ENCODE measurements at regions not wholly inside any gene's neighbourhood (a gene's known extent, or its start where the extent isn't known, plus 50 kb on each side); places are given as distances from the start of the nearest gene placed in this dataset.

- TF ChIP-seq CTCF (IDR thresholded peaks at IDR 0.05; ENCODE audit: low read depth, low read length, missing input control) (no peak), FOXA1 (IDR thresholded peaks at IDR 0.05) (no peak), EGR1 (IDR thresholded peaks at IDR 0.05; ENCODE audit: low read depth in 2 of 2) (no peak), YY1 (IDR thresholded peaks at IDR 0.05) (no peak), TAF1 (conservative IDR thresholded peaks at IDR 0.05) (no peak), HNF4G (IDR thresholded peaks at IDR 0.05) (no peak)
- TF ChIP-seq, protein P1, sequence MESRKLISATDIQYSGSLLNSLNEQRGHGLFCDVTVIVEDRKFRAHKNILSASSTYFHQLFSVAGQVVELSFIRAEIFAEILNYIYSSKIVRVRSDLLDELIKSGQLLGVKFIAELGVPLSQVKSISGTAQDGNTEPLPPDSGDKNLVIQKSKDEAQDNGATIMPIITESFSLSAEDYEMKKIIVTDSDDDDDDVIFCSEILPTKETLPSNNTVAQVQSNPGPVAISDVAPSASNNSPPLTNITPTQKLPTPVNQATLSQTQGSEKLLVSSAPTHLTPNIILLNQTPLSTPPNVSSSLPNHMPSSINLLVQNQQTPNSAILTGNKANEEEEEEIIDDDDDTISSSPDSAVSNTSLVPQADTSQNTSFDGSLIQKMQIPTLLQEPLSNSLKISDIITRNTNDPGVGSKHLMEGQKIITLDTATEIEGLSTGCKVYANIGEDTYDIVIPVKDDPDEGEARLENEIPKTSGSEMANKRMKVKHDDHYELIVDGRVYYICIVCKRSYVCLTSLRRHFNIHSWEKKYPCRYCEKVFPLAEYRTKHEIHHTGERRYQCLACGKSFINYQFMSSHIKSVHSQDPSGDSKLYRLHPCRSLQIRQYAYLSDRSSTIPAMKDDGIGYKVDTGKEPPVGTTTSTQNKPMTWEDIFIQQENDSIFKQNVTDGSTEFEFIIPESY (IDR thresholded peaks at IDR 0.05), result no peak
- TF ChIP-seq, protein P2, sequence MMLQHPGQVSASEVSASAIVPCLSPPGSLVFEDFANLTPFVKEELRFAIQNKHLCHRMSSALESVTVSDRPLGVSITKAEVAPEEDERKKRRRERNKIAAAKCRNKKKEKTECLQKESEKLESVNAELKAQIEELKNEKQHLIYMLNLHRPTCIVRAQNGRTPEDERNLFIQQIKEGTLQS (IDR thresholded peaks at IDR 0.05), result no peak
These were observed 375.4 kb upstream of the SLITRK6 start (continued) for GRCh38 chr13:86174622-86175021.

- TF ChIP-seq, protein P2 (IDR thresholded peaks at IDR 0.05), result no peak
- TF ChIP-seq, protein P1 (IDR thresholded peaks at IDR 0.05), result no peak
- TF ChIP-seq JUND (IDR thresholded peaks at IDR 0.05), result no peak
- no peak for TF ChIP-seq HNF4G (IDR thresholded peaks at IDR 0.05)
- TF ChIP-seq YY1 (IDR thresholded peaks at IDR 0.05), result no peak
- TF ChIP-seq FOXA2 (IDR thresholded peaks at IDR 0.05), result no peak
- TF ChIP-seq RXRA (IDR thresholded peaks at IDR 0.05), result no peak
- TF ChIP-seq FOXA1 (IDR thresholded peaks at IDR 0.05), result no peak
- no peak for TF ChIP-seq NR2F2 (IDR thresholded peaks at IDR 0.05)
- TF ChIP-seq GABPA (IDR thresholded peaks at IDR 0.05 in 1 of 2, conservative IDR thresholded peaks at IDR 0.05 in 1 of 2), result no peak
- no peak for TF ChIP-seq RAD21 (IDR thresholded peaks at IDR 0.05)
- no peak for TF ChIP-seq EGR1 (IDR thresholded peaks at IDR 0.05; ENCODE audit: low read depth in 2 of 2)
- no peak for TF ChIP-seq HNF4A (conservative IDR thresholded peaks at IDR 0.05)
- TF ChIP-seq TAF1 (conservative IDR thresholded peaks at IDR 0.05), result no peak
- no peak for TF ChIP-seq REST (IDR thresholded peaks at IDR 0.05)
- no peak for TF ChIP-seq CTCF (IDR thresholded peaks at IDR 0.05; ENCODE audit: low read depth, low read length, missing input control)
- H3K4me3 ChIP-seq (ENCODE audit: low read depth in 1 of 3, low read length in 3 of 3), result no peak overlapping the region
- DNase-seq (ENCODE audit: low spot score), result no peak
- H3K9ac ChIP-seq (ENCODE audit: low read depth in 1 of 2, low read length in 2 of 2), result no peak overlapping the region
- no peak overlapping the region for H3K27ac ChIP-seq (ENCODE audit: low read depth in 1 of 2, low read length in 2 of 2)
- H3K9me3 ChIP-seq (ENCODE audit: control insufficient read depth in 4 of 4, low read length in 3 of 4), result no peaks in the 10 kb centered on the region
- no peaks in the 10 kb centered on the region for H3K4me1 ChIP-seq (ENCODE audit: control insufficient read depth in 4 of 4, insufficient read depth in 4 of 4, low read length in 3 of 4)
- peaks cover 0 to 3% (median 0%) of the 10 kb centered on the region in 4 donors for H3K27me3 ChIP-seq (ENCODE audit: control insufficient read depth in 4 of 4, insufficient read depth in 4 of 4, low read length in 3 of 4)
- WGBS, result 53% methylated on average over 3 of the region's 3 CpGs
- H3K36me3 ChIP-seq (ENCODE audit: control insufficient read depth in 4 of 4, insufficient read depth in 3 of 4, low read depth in 1 of 4, low read length in 3 of 4), result no peaks in the 10 kb centered on the region
These were observed 373.7 kb upstream of the SLITRK6 start for GRCh38 chr13:86172961-86173360.

Measured in liver (tissue), 8 donors.